ENCODE measurements at regions not wholly inside any gene's neighbourhood (a gene's known extent, or its start where the extent isn't known, plus 50 kb on each side); places are given as distances from the start of the nearest gene placed in this dataset.

DNA sequence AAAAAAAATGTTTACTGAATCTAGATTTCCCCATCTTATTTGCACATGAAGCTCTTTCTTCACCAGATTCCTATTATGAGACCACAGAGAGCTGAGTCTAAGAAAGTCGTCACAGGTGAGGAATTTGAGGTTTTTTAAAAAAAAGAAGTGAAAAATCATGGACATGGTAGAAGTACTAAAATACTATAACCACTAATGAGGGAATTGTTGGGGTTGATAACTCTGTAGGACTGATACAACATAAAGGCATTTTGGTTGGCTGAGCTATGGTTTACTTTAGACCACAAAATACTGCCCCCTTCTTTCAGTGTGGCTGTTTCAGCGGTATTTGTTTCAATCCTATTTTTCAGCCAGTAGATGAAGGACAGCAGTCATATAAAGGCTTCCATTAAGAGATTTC lies 1111.3 kb downstream of the TYW1 start:
- no TSS peak for BruUV-seq (replicated peaks)
- Histone ChIP-seq H3K23ac (ENCODE audit: low read depth, low read length) (no peak overlapping the region), H2BK20ac (ENCODE audit: low read depth, low read length) (no peak overlapping the region), H3K14ac (replicated peaks; ENCODE audit: low read depth, low read length) (no peak overlapping the region), H2BK120ac (ENCODE audit: low read depth, low read length) (no peak overlapping the region), H3K18ac (ENCODE audit: low read depth, low read length) (no peak overlapping the region), H3K27ac (ENCODE audit: insufficient read depth, low read length) (no peak overlapping the region), H3K79me1 (ENCODE audit: low read depth in 1 of 2, low read length in 2 of 2) (no peaks in the 10 kb centered on the region), H3K27me3 (ENCODE audit: control insufficient read depth, insufficient read depth, low read length) (no peaks in the 10 kb centered on the region), H4K20me1 (ENCODE audit: insufficient read depth, low read length) (no peaks in the 10 kb centered on the region), H3K9ac (ENCODE audit: low read depth, low read length) (no peak overlapping the region), H2AK9ac (replicated peaks; ENCODE audit: low read depth, low read length, poor library complexity) (no peak overlapping the region), H3K36me3 (ENCODE audit: control insufficient read depth, insufficient read depth, low read length) (no peaks in the 10 kb centered on the region), H3K4me2 (ENCODE audit: low read depth, low read length) (no peak overlapping the region), H3K4ac (ENCODE audit: low read depth, low read length) (no peak overlapping the region), H3K9me1 (ENCODE audit: insufficient read depth, low read length) (no peaks in the 10 kb centered on the region), H2AK5ac (ENCODE audit: low read depth, low read length) (no peak overlapping the region), H3K56ac (ENCODE audit: extremely low read depth, insufficient read depth, low read length) (no peak overlapping the region), H2BK15ac (ENCODE audit: low read depth, low read length) (no peak overlapping the region), H3K4me3 (ENCODE audit: insufficient read depth, low read depth, low read length) (no peak overlapping the region), H4K91ac (ENCODE audit: insufficient read depth, low read depth, low read length) (no peak overlapping the region), H2BK5ac (ENCODE audit: low read depth, low read length, poor library complexity, severe bottlenecking) (no peak overlapping the region), H3K4me1 (ENCODE audit: control insufficient read depth, insufficient read depth, low read length) (no peaks in the 10 kb centered on the region), H2AFZ (replicated peaks; ENCODE audit: low read length, poor library complexity) (no peak overlapping the region), H3K9me3 (ENCODE audit: control insufficient read depth, insufficient read depth, low read length) (peaks cover 11% of the 10 kb centered on the region), H4K8ac (ENCODE audit: low read depth in 2 of 2, low read length in 2 of 2) (no peak overlapping the region), H4K5ac (ENCODE audit: low read depth, low read length) (no peak overlapping the region)
- ATAC-seq (ENCODE audit: low read depth), result no peak
- intact Hi-C loops (cut with micrococcal nuclease), result no loop called here
- dilution Hi-C loops (cut with HindIII; ENCODE audit: low sequenced_read_pairs, unreplicated experiment), result no loop called here
- no peak for DNase-seq
- TF ChIP-seq BHLHE40 (IDR thresholded peaks at IDR 0.05; ENCODE audit: low read depth, low read length), result no peak
- no peak for TF ChIP-seq CEBPB (IDR thresholded peaks at IDR 0.05; ENCODE audit: low read depth, low read length)
- no peak for TF ChIP-seq FOS (IDR thresholded peaks at IDR 0.05; ENCODE audit: low read depth, low read length)
- TF ChIP-seq POLR2A (IDR thresholded peaks at IDR 0.05; ENCODE audit: low read depth, low read length), result no peak
- TF ChIP-seq, protein P1, sequence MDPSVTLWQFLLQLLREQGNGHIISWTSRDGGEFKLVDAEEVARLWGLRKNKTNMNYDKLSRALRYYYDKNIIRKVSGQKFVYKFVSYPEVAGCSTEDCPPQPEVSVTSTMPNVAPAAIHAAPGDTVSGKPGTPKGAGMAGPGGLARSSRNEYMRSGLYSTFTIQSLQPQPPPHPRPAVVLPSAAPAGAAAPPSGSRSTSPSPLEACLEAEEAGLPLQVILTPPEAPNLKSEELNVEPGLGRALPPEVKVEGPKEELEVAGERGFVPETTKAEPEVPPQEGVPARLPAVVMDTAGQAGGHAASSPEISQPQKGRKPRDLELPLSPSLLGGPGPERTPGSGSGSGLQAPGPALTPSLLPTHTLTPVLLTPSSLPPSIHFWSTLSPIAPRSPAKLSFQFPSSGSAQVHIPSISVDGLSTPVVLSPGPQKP (IDR thresholded peaks at IDR 0.05; ENCODE audit: borderline replicate concordance, low read depth, low read length), result no peak
- TF ChIP-seq MAZ (IDR thresholded peaks at IDR 0.05; ENCODE audit: borderline replicate concordance, low read depth, low read length), result no peak
- TF ChIP-seq NFE2L2 (IDR thresholded peaks at IDR 0.05; ENCODE audit: low read depth, low read length), result no peak
- TF ChIP-seq, protein P2, sequence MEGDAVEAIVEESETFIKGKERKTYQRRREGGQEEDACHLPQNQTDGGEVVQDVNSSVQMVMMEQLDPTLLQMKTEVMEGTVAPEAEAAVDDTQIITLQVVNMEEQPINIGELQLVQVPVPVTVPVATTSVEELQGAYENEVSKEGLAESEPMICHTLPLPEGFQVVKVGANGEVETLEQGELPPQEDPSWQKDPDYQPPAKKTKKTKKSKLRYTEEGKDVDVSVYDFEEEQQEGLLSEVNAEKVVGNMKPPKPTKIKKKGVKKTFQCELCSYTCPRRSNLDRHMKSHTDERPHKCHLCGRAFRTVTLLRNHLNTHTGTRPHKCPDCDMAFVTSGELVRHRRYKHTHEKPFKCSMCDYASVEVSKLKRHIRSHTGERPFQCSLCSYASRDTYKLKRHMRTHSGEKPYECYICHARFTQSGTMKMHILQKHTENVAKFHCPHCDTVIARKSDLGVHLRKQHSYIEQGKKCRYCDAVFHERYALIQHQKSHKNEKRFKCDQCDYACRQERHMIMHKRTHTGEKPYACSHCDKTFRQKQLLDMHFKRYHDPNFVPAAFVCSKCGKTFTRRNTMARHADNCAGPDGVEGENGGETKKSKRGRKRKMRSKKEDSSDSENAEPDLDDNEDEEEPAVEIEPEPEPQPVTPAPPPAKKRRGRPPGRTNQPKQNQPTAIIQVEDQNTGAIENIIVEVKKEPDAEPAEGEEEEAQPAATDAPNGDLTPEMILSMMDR (conservative IDR thresholded peaks at IDR 0.05; ENCODE audit: low read depth, low read length), result no peak
- no peak for TF ChIP-seq RCOR1 (IDR thresholded peaks at IDR 0.05; ENCODE audit: insufficient replicate concordance, low read length)
- TF ChIP-seq, protein P3, sequence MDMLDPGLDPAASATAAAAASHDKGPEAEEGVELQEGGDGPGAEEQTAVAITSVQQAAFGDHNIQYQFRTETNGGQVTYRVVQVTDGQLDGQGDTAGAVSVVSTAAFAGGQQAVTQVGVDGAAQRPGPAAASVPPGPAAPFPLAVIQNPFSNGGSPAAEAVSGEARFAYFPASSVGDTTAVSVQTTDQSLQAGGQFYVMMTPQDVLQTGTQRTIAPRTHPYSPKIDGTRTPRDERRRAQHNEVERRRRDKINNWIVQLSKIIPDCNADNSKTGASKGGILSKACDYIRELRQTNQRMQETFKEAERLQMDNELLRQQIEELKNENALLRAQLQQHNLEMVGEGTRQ (IDR thresholded peaks at IDR 0.05; ENCODE audit: low read depth, low read length), result no peak
- TF ChIP-seq SMC3 (IDR thresholded peaks at IDR 0.05; ENCODE audit: low read depth, low read length), result no peak
- no peak for TF ChIP-seq MXI1 (IDR thresholded peaks at IDR 0.05; ENCODE audit: borderline replicate concordance, low read depth, low read length)
- no peak for TF ChIP-seq RFX5 (IDR thresholded peaks at IDR 0.05; ENCODE audit: low read depth, low read length)
- ChIA-PET CTCF (no interaction called here), POLR2A (ENCODE audit: unreplicated experiment) (no interaction called here)
- WGBS, 2 experiments (ENCODE audit: extremely low coverage in 2 of 2, insufficient read length in 1 of 2), result no CpG with 5 or more reads among the region's 2 CpGs
- in situ Hi-C loops (cut with MboI; ENCODE audit: low sequenced_read_pairs), result no loop called here

Measured in IMR-90 (cell line).